OCI-LY7 (cell line): ENCODE measurements at regions not wholly inside any gene's neighbourhood (a gene's known extent, or its start where the extent isn't known, plus 50 kb on each side); places are given as distances from the start of the nearest gene placed in this dataset.

Source experiments
- EZH2phosphoT487 ChIP-seq: fragments of 200-600 bp; sonication (generic); IDR thresholded peaks from 2 replicates; pipeline ENCODE4 v1.6.1; 2018; ENCODE audit warnings: low read depth, borderline replicate concordance, mild to moderate bottlenecking, mixed run types, antibody characterized with exemption, low read length, moderate library complexity, mixed read lengths
- TF ChIP-seq, protein P1 (sequence below): fragments of 200-600 bp; sonication (generic); conservative IDR thresholded peaks from 2 replicates; pipeline ENCODE4 v1.5.1; 2014; ENCODE audit warnings: mild to moderate bottlenecking, antibody characterized with exemption, low read length, moderate library complexity, mixed read lengths

DNA sequence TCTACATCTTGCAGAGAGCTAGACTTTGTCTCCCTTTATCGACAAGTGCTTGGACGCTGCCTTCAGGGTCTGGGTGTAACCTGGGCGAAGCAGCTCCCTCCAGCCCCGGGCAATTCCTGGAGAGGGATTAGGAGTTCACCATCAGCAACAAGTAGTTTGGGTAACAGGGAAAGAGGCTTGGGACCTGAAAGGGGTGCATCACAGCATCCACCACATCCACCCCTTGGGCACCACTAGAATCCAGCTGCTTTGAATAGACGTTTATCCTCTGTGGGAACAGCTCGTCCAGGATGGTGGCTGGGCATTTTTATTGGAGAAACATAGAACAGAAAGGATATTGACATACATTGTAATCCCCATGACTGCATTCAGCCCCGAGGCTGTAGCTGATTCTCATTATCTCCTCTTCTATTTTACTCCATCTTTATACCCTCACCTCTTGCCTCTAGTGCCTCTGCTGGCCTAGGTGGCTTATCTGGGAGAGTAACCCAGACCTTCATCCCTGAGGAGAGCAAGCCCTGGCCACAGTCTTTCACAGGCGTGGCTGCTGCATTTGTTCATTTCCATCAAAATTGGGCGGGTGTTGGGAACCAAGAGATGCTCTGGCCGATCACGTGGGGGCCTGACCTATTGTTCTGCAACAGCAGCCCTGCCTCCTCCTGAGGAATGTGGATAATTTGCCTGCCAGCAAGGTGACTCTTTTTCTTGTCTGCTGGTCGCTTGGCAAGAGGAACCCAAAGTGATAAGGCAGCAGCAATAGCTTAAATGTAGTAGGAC, 109.2 kb upstream of the RALGAPA2 start:
- TF ChIP-seq, protein P1, sequence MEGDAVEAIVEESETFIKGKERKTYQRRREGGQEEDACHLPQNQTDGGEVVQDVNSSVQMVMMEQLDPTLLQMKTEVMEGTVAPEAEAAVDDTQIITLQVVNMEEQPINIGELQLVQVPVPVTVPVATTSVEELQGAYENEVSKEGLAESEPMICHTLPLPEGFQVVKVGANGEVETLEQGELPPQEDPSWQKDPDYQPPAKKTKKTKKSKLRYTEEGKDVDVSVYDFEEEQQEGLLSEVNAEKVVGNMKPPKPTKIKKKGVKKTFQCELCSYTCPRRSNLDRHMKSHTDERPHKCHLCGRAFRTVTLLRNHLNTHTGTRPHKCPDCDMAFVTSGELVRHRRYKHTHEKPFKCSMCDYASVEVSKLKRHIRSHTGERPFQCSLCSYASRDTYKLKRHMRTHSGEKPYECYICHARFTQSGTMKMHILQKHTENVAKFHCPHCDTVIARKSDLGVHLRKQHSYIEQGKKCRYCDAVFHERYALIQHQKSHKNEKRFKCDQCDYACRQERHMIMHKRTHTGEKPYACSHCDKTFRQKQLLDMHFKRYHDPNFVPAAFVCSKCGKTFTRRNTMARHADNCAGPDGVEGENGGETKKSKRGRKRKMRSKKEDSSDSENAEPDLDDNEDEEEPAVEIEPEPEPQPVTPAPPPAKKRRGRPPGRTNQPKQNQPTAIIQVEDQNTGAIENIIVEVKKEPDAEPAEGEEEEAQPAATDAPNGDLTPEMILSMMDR: no peak
- no peak for TF ChIP-seq EZH2phosphoT487
